ENCODE measurements at regions not wholly inside any gene's neighbourhood (a gene's known extent, or its start where the extent isn't known, plus 50 kb on each side); places are given as distances from the start of the nearest gene placed in this dataset.

GRCh38 chrX:77396781-77397180 lies 50.4 kb upstream of the FGF16 start:
- Histone ChIP-seq H3K79me2 (ENCODE audit: insufficient read depth, low read length) (no peaks in the 10 kb centered on the region), H3K27me3 (ENCODE audit: insufficient read depth, low read length, poor library complexity, severe bottlenecking) (no peaks in the 10 kb centered on the region), H4K20me1 (ENCODE audit: insufficient read depth, low read length, poor library complexity, severe bottlenecking) (no peaks in the 10 kb centered on the region), H3K9me2 (replicated peaks; ENCODE audit: low read depth, low read length) (no peaks in the 10 kb centered on the region), H3K4me2 (ENCODE audit: low read depth, low read length, poor library complexity, severe bottlenecking) (no peak overlapping the region), H3K4me1 (ENCODE audit: insufficient read depth, low read length, poor library complexity, severe bottlenecking) (no peaks in the 10 kb centered on the region), H3K36me3 (ENCODE audit: insufficient read depth, low read length) (no peaks in the 10 kb centered on the region), H3K9ac (ENCODE audit: low read depth, low read length, poor library complexity, severe bottlenecking) (no peak overlapping the region), H3K4me3 (ENCODE audit: low read length, poor library complexity, severe bottlenecking) (no peak overlapping the region), H3F3A (ENCODE audit: low read depth) (no peaks in the 10 kb centered on the region), H2AFZ (ENCODE audit: low read length) (no peak overlapping the region), H3K9me3 (ENCODE audit: insufficient read depth, low read depth, low read length) (no peaks in the 10 kb centered on the region)
- TF ChIP-seq EZH2phosphoT487 (IDR thresholded peaks at IDR 0.05; ENCODE audit: borderline replicate concordance): no peak
- TF ChIP-seq, protein P1, sequence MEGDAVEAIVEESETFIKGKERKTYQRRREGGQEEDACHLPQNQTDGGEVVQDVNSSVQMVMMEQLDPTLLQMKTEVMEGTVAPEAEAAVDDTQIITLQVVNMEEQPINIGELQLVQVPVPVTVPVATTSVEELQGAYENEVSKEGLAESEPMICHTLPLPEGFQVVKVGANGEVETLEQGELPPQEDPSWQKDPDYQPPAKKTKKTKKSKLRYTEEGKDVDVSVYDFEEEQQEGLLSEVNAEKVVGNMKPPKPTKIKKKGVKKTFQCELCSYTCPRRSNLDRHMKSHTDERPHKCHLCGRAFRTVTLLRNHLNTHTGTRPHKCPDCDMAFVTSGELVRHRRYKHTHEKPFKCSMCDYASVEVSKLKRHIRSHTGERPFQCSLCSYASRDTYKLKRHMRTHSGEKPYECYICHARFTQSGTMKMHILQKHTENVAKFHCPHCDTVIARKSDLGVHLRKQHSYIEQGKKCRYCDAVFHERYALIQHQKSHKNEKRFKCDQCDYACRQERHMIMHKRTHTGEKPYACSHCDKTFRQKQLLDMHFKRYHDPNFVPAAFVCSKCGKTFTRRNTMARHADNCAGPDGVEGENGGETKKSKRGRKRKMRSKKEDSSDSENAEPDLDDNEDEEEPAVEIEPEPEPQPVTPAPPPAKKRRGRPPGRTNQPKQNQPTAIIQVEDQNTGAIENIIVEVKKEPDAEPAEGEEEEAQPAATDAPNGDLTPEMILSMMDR (conservative IDR thresholded peaks at IDR 0.05; ENCODE audit: low read length): no peak

Measured in Loucy (cell line).